SKM-1 treated with dmso at 0.1 percent for 144 hours (cell line): ENCODE measurements at regions not wholly inside any gene's neighbourhood (a gene's known extent, or its start where the extent isn't known, plus 50 kb on each side); places are given as distances from the start of the nearest gene placed in this dataset.

Experiments used
- DNase-seq: peaks from one replicate; lab custom pipeline; 2025; ENCODE audit not compliant: unreplicated experiment; lab: John Stamatoyannopoulos, UW

DNA sequence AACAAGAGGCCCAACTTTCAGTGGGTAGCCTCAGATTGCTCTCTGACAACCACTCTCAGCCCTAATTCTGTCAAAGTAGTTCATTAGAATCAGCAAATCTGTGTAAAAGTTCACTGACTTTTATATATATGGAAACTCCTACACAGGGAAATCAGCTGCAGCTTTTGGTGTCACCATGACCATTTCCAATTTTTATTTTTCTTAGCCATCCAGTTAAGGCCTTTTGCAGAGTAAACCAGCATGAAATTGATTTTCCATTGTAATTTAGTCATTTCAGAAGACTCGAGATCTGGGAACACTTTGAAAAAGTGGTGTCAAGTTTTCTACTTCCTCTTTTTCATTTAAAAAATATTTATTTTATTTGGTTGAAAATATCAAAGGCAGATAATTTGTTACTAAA lies 263.2 kb downstream of the TMEM182 start:
- DNase-seq = no peak

- DNase-seq = no peak
Observed at GRCh38 chr2:103028181-103028580, 266.4 kb downstream of the TMEM182 start.
